Esophagus muscularis mucosa (tissue), 4 donors: ENCODE measurements at regions not wholly inside any gene's neighbourhood (a gene's known extent, or its start where the extent isn't known, plus 50 kb on each side); places are given as distances from the start of the nearest gene placed in this dataset.

Source experiments
- CTCF ChIP-seq, 3 experiments: fragments of 200-600 bp in 2 of 3; fragments of 450-650 bp in 1 of 3; sonication (generic) in 2 of 3; IDR thresholded peaks; one replicate each; pipeline ENCODE4 v1.5.1; 2017 to 2019; ENCODE audit warnings: antibody characterized with exemption in 3 of 3, mild to moderate bottlenecking in 2 of 3, moderate library complexity in 1 of 3
- EP300 ChIP-seq: sonication (generic); formaldehyde crosslinking; IDR thresholded peaks from one replicate; pipeline ENCODE4 v1.6.1; 2017; ENCODE audit warnings: antibody characterized with exemption
- POLR2A ChIP-seq: fragments of 450-650 bp; IDR thresholded peaks from one replicate; pipeline ENCODE4 v1.6.1; 2017; ENCODE audit warnings: antibody characterized with exemption, moderate library complexity, mild to moderate bottlenecking, low read depth

GRCh38 chr19:29385191-29385795, 140.5 kb upstream of the VSTM2B start:
- TF ChIP-seq CTCF (IDR thresholded peaks at IDR 0.05): no peak
- TF ChIP-seq POLR2A: no peak
- no peak for TF ChIP-seq EP300
